ENCODE measurements at regions not wholly inside any gene's neighbourhood (a gene's known extent, or its start where the extent isn't known, plus 50 kb on each side); places are given as distances from the start of the nearest gene placed in this dataset.

DNA sequence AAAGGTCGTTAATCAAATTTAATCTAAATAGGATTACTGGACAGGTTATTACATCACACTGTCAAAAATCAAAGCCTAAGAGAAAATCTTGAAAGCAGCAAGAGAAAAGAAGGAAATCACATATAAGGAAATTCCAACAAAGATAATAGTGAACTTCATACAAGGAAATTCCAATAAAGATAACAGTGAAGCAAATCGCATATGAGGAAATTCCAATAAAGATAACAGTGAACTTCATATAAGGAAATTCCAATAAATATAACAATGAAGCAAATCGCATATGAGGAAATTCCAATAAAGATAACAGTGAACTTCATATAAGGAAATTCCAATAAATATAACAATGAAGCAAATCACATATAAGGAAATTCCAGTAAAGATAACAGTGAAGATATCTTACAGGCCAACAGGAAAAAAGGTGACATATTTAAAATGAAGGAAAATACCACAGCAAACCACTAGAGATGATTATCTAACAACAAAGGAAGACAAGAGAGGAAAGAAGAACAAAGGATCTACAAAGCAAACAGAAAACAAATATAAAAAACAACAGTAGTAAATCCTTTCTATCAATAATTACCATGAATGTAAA lies 787.7 kb downstream of the CCDC85A start:
- H3K4me1 ChIP-seq = no peaks in the 10 kb centered on the region
- no peak overlapping the region for H3K27ac ChIP-seq
- no peaks in the 10 kb centered on the region for H3K36me3 ChIP-seq (replicated peaks in 1 of 2; ENCODE audit: insufficient read depth in 1 of 2, low read depth in 2 of 2)
- no peak overlapping the region for H3K4me3 ChIP-seq
- TF ChIP-seq CTCF (IDR thresholded peaks at IDR 0.05) (no peak), POLR2A (IDR thresholded peaks at IDR 0.05) (no peak)
- DNase-seq (no peak), ATAC-seq (no peak)
- WGBS, 2 donors = 57 to 59% methylated on average over 3 of the region's 3 CpGs
- no peaks in the 10 kb centered on the region for H3K9me3 ChIP-seq
- no peaks in the 10 kb centered on the region for H3K27me3 ChIP-seq
- intact Hi-C loops (cut with DNase I) = no loop called here

DNA sequence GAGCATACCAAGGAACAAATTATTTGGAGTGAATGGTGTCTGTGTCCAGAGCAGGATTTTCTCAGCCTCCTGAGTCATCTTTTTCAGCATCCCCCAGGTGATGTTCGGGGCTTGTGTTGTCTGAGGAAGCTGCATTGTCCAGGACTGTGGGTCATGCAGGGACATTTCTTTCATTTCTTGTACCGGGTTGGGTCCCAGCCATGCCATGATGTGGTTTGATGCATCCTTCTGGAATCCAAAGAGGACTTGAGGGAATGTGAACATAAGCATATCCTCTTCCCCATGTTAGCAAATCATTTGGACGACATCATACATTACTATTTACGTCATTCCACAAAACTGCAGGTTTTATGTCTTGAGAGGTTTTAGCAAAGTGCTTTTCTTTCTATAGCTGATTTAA lies 797.8 kb downstream of the CCDC85A start:
- WGBS, 2 donors = 77 to 82% methylated on average over 4 of the region's 4 CpGs
- Histone ChIP-seq H3K4me1 (no peaks in the 10 kb centered on the region), H3K9me3 (peaks cover 0 to 22% (median 0%) of the 10 kb centered on the region in 3 donors), H3K36me3 (replicated peaks in 1 of 2; ENCODE audit: insufficient read depth in 1 of 2, low read depth in 2 of 2) (no peaks in the 10 kb centered on the region), H3K27ac (no peak overlapping the region), H3K27me3 (no peaks in the 10 kb centered on the region), H3K4me3 (no peak overlapping the region)
- ATAC-seq (no peak), DNase-seq (no peak)
- intact Hi-C loops (cut with DNase I) = no loop called here
- TF ChIP-seq POLR2A (IDR thresholded peaks at IDR 0.05) (no peak), CTCF (IDR thresholded peaks at IDR 0.05) (no peak)

GRCh38 chr2:56985609-56986008 lies 801.8 kb downstream of the CCDC85A start:
- H3K4me3 ChIP-seq = no peak overlapping the region
- no peak for ATAC-seq
- intact Hi-C loops (cut with DNase I) = no loop called here

GRCh38 chr2:57022496-57022895 lies 838.7 kb downstream of the CCDC85A start:
- intact Hi-C loops (cut with DNase I) = no loop called here
- WGBS, 2 donors = 56 to 78% methylated on average over 6 of the region's 6 CpGs
- H3K4me3 ChIP-seq = no peak overlapping the region
- no peaks in the 10 kb centered on the region for H3K36me3 ChIP-seq (replicated peaks in 1 of 2; ENCODE audit: insufficient read depth in 1 of 2, low read depth in 2 of 2)
- no peak for DNase-seq
- H3K4me1 ChIP-seq = no peaks in the 10 kb centered on the region
- no peaks in the 10 kb centered on the region for H3K9me3 ChIP-seq
- no peak for TF ChIP-seq POLR2A (IDR thresholded peaks at IDR 0.05)
- no peak for TF ChIP-seq CTCF (IDR thresholded peaks at IDR 0.05)
- H3K27ac ChIP-seq = no peak overlapping the region
- ATAC-seq = no peak
- H3K27me3 ChIP-seq = no peaks in the 10 kb centered on the region

More at GRCh38 chr2:56985609-56986008, 801.8 kb downstream of the CCDC85A start:
- H3K4me1 ChIP-seq = no peaks in the 10 kb centered on the region
- TF ChIP-seq CTCF (IDR thresholded peaks at IDR 0.05) = peak in 1 of 7 experiments; percentile 9
- no peak for TF ChIP-seq POLR2A (IDR thresholded peaks at IDR 0.05)
- DNase-seq = no peak
- H3K36me3 ChIP-seq (replicated peaks in 1 of 2; ENCODE audit: insufficient read depth in 1 of 2, low read depth in 2 of 2) = no peaks in the 10 kb centered on the region
- peaks cover 0 to 10% (median 0%) of the 10 kb centered on the region in 3 donors for H3K9me3 ChIP-seq
- H3K27ac ChIP-seq = no peak overlapping the region
- H3K27me3 ChIP-seq = no peaks in the 10 kb centered on the region

DNA sequence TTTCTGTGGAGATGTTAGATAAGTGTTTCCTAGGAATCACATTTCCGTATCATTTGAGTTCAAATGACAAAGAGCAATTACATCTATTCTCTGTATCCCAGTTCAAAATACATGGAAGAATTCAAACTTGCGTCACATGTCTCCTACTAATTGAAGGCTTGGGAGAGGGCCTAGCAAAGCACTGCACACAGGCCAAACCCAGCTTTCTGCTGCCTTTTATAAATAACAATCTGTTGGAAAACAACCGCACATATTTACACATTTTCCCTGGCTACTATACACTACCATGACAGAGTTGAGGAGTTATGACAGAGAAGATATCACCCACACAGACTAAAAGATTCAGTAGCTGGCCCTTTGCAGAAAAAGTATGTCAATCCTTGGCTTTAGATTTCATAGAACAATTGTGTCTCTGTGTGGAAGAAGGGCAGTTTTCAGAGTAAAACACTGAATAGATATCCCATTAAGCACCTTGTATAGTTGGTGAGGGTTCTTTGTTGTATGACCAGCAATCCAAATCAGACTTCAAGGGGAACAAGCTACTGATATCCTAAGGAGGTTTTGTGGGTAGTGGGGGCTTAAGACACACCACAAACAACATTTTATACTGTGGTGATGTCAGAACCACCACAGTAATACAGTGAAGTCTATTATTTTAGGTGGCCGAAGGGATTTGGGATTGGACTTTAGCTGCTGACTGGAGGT lies 861.3 kb downstream of the CCDC85A start:
- no peaks in the 10 kb centered on the region for H3K27me3 ChIP-seq
- no peak overlapping the region for H3K4me3 ChIP-seq
- no peak for TF ChIP-seq POLR2A (IDR thresholded peaks at IDR 0.05)
- TF ChIP-seq CTCF (IDR thresholded peaks at IDR 0.05) = no peak
- WGBS, 2 donors = 82 to 87% methylated on average over 4 of the region's 4 CpGs
- H3K27ac ChIP-seq = no peak overlapping the region
- DNase-seq (no peak), ATAC-seq (no peak)
- no peaks in the 10 kb centered on the region for H3K36me3 ChIP-seq (replicated peaks in 1 of 2; ENCODE audit: insufficient read depth in 1 of 2, low read depth in 2 of 2)
- H3K9me3 ChIP-seq = no peaks in the 10 kb centered on the region
- peaks cover 14% of the 10 kb centered on the region for H3K4me1 ChIP-seq
- intact Hi-C loops (cut with DNase I) = no loop called here
